Mesenchymal stem cell (in vitro differentiated cells and primary cell): ENCODE measurements at regions not wholly inside any gene's neighbourhood (a gene's known extent, or its start where the extent isn't known, plus 50 kb on each side); places are given as distances from the start of the nearest gene placed in this dataset.

Experiments
- DNase-seq: peaks from one replicate; pipeline ENCODE4 v3.0.0-alpha.2; 2013
- H2AFZ ChIP-seq: one replicate; pipeline ENCODE4 v1.6.1; 2013; ENCODE audit warnings: low read depth, mild to moderate bottlenecking, control low read depth, inconsistent platforms, low read length, moderate library complexity
- H2AK5ac ChIP-seq: 2 replicates; pipeline ENCODE4 v1.6.1; 2013; ENCODE audit warnings: low read length, moderate library complexity, mild to moderate bottlenecking, inconsistent platforms; ENCODE audit not compliant: severe bottlenecking
- H2BK120ac ChIP-seq: one replicate; pipeline ENCODE4 v1.6.1; 2013; ENCODE audit warnings: low read depth, mild to moderate bottlenecking, inconsistent platforms, low read length, moderate library complexity
- H2BK12ac ChIP-seq, 2 experiments: one replicate each; pipeline ENCODE4 v1.6.1; 2013; ENCODE audit warnings: inconsistent platforms in 2 of 2, low read length in 2 of 2, mild to moderate bottlenecking in 2 of 2, moderate library complexity in 2 of 2, control low read depth in 1 of 2
- H2BK15ac ChIP-seq: one replicate; pipeline ENCODE4 v1.6.1; 2013; ENCODE audit warnings: mild to moderate bottlenecking, low read depth, inconsistent platforms; ENCODE audit not compliant: poor library complexity, severe bottlenecking
- H2BK5ac ChIP-seq: 2 replicates; pipeline ENCODE4 v1.6.1; 2013; ENCODE audit warnings: low read depth, mild to moderate bottlenecking, low read length, control low read depth, inconsistent platforms; ENCODE audit not compliant: poor library complexity, severe bottlenecking
- H3K14ac ChIP-seq, 2 experiments: one replicate each; pipeline ENCODE4 v1.6.1; 2013; ENCODE audit warnings: inconsistent platforms in 2 of 2, low read length in 2 of 2, control low read depth in 1 of 2, mild to moderate bottlenecking in 1 of 2, moderate library complexity in 1 of 2
- H3K18ac ChIP-seq, 2 experiments: one replicate each; pipeline ENCODE4 v1.6.1; 2013; ENCODE audit warnings: inconsistent platforms in 2 of 2, low read length in 2 of 2, control low read depth in 1 of 2, low read depth in 1 of 2, mild to moderate bottlenecking in 1 of 2
- H3K23ac ChIP-seq, 2 experiments: one replicate each; pipeline ENCODE4 v1.6.1; 2013; ENCODE audit warnings: inconsistent platforms in 2 of 2, low read length in 2 of 2, mild to moderate bottlenecking in 2 of 2, moderate library complexity in 2 of 2, control low read depth in 1 of 2
- H3K27ac ChIP-seq: 2 replicates; pipeline ENCODE4 v1.5.1; 2013; ENCODE audit warnings: mild to moderate bottlenecking, moderate library complexity, low read length, control low read depth, inconsistent platforms; ENCODE audit not compliant: poor library complexity, severe bottlenecking
- H3K27me3 ChIP-seq, 2 experiments: 2 replicates each; pipeline versions ENCODE4 v1.6.1 to v1.7.0; 2013; ENCODE audit warnings: low read length in 2 of 2, mild to moderate bottlenecking in 2 of 2, moderate library complexity in 2 of 2, control low read depth in 1 of 2, inconsistent platforms in 1 of 2; ENCODE audit not compliant: control insufficient read depth in 1 of 2, insufficient read depth in 1 of 2
- H3K36me3 ChIP-seq, 2 experiments: 2 replicates each; pipeline versions ENCODE4 v1.6.1 to v1.7.0; 2013; ENCODE audit warnings: low read length in 2 of 2, control low read depth in 1 of 2, inconsistent platforms in 1 of 2, low read depth in 1 of 2, mild to moderate bottlenecking in 1 of 2; ENCODE audit not compliant: insufficient read depth in 2 of 2, control insufficient read depth in 1 of 2
- H3K4ac ChIP-seq, 2 experiments: one replicate each; pipeline ENCODE4 v1.6.1; 2013; ENCODE audit warnings: inconsistent platforms in 2 of 2, low read length in 2 of 2, mild to moderate bottlenecking in 2 of 2, moderate library complexity in 2 of 2, control low read depth in 1 of 2, low read depth in 1 of 2
- H3K4me1 ChIP-seq: 2 replicates; pipeline ENCODE4 v1.6.1; 2013; ENCODE audit warnings: low read depth, low read length, control low read depth; ENCODE audit not compliant: control insufficient read depth, insufficient read depth
- H3K4me2 ChIP-seq: 2 replicates; pipeline ENCODE4 v1.6.1; 2013; ENCODE audit warnings: low read length, mild to moderate bottlenecking, inconsistent platforms; ENCODE audit not compliant: poor library complexity, severe bottlenecking
- H3K4me3 ChIP-seq, 2 experiments: 2 replicates each; pipeline versions ENCODE4 v1.5.1 to v1.7.0; 2013; ENCODE audit warnings: low read length in 2 of 2, mild to moderate bottlenecking in 2 of 2, control low read depth in 1 of 2, low read depth in 1 of 2; ENCODE audit not compliant: insufficient read depth in 1 of 2
- H3K79me1 ChIP-seq: replicated peaks from 2 replicates; pipeline ENCODE4 v1.6.1; 2013; ENCODE audit warnings: mild to moderate bottlenecking, control low read depth, low read length, inconsistent platforms; ENCODE audit not compliant: poor library complexity, severe bottlenecking
- H3K9ac ChIP-seq: 2 replicates; pipeline ENCODE4 v1.7.0; 2013; ENCODE audit warnings: mild to moderate bottlenecking, low read length, moderate library complexity
- H3K9me3 ChIP-seq: 2 replicates; pipeline ENCODE4 v1.7.0; 2013; ENCODE audit warnings: mild to moderate bottlenecking, low read length; ENCODE audit not compliant: control insufficient read depth
- H4K8ac ChIP-seq: one replicate; pipeline ENCODE4 v1.6.1; 2013; ENCODE audit warnings: inconsistent platforms, mild to moderate bottlenecking, low read length, moderate library complexity
- H4K91ac ChIP-seq: one replicate; pipeline ENCODE4 v1.6.1; 2013; ENCODE audit warnings: mild to moderate bottlenecking, low read length, inconsistent platforms
- WGBS: methylation state at CpG from one replicate; pipeline ENCODE4 v1.1.7; 2013; ENCODE audit warnings: mixed read lengths; 5-methylcytosine and 5-hydroxymethylcytosine counted together

DNA sequence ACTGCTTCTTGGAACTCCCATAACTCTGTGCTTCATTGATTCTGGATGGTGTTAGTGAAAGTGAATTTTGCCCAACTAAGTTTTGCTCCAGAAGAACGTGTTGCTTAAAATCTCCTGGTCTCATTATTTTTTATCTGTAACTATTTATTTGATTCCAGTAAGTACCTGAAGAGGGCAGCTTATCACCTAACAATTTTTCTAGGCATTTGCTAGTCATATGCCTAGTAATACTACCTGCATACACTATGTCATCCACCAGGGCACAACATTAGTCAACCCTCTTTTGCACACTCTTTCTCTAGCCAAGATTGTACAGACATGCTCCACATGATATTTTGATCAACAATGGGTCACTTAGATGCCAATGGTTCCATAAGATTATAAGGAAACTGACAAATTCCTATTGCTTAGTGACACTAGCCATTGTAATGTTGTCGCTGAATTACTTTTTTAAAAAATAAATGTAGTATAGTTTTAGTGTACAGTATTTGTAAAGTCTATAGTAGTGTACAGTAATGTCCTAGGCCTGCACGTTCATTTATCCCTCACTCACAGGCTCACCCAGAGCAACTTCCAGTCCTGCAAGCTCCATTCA is 499.9 kb upstream of the AADAT start:
- H3K4me1 ChIP-seq, result no peaks in the 10 kb centered on the region
- no peak overlapping the region for H3K27ac ChIP-seq
- no peaks in the 10 kb centered on the region for H3K79me1 ChIP-seq
- no peak overlapping the region for H3K14ac ChIP-seq
- H3K18ac ChIP-seq, result no peak overlapping the region
- H3K4me2 ChIP-seq, result no peak overlapping the region
- no peaks in the 10 kb centered on the region for H3K27me3 ChIP-seq
- no peak overlapping the region for H2BK15ac ChIP-seq
- H4K91ac ChIP-seq, result no peak overlapping the region
- peaks cover 8% of the 10 kb centered on the region for H3K9me3 ChIP-seq
- no peak overlapping the region for H3K23ac ChIP-seq
- H2AFZ ChIP-seq, result no peak overlapping the region
- H3K36me3 ChIP-seq, result no peaks in the 10 kb centered on the region
- WGBS, result no CpG with 5 or more reads among the region's 3 CpGs
- H2BK5ac ChIP-seq, result no peak overlapping the region
- H3K4me3 ChIP-seq, result no peak overlapping the region
- no peak overlapping the region for H2BK120ac ChIP-seq
- peak; percentile 35 for DNase-seq
- no peak overlapping the region for H3K9ac ChIP-seq
- no peak overlapping the region for H4K8ac ChIP-seq
- H2AK5ac ChIP-seq, result no peak overlapping the region
- no peak overlapping the region for H3K4ac ChIP-seq
- H2BK12ac ChIP-seq, result no peak overlapping the region

DNA sequence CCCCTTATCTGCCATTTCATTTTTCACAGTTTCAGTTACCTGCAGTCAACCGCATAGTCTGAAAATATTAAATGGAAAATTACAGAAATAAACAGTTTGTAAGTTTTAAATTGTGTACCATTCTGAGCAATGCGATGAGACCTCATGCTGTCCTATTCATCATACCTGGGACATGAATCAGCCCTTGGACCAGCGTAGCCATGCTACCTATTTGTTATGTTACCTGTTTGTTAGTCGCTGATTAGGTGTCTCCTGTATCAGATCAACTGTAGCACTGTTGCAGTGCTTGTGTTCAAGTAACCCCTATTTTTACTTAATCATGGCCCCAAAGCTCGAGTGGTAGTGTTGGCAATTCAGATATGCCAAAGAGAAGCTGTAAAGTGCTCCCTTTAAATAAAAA is 492.2 kb upstream of the AADAT start:
- WGBS, result 93% methylated on average over 4 of the region's 5 CpGs
- no peak overlapping the region for H2BK120ac ChIP-seq

DNA sequence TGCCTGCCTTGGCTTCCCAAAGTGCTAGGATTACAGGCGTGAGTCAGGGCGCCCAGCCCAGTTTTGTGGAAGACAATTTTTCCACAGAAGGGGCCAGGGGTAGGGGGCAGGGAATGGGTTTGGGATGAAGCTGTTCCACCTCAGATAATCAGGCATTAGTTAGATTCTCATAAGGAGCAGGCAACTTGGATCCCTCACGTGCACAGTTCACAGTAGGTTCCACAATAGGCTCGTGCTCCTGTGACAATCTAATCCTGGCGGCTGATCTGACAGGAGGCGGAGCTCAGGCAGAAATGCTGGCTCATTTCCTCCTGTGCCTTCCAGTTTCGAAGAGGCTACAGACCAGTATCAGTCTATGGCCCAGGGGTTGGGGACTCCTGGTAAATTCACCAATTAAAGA is 491.6 kb upstream of the AADAT start:
- H3K4me3 ChIP-seq, result no peak overlapping the region
- H2AFZ ChIP-seq, result no peak overlapping the region
- no peak overlapping the region for H2BK5ac ChIP-seq
- no peaks in the 10 kb centered on the region for H3K27me3 ChIP-seq
- no peak overlapping the region for H3K27ac ChIP-seq
- no peaks in the 10 kb centered on the region for H3K79me1 ChIP-seq
- H4K8ac ChIP-seq, result no peak overlapping the region
- 69% methylated on average over 7 of the region's 7 CpGs for WGBS
- H2BK12ac ChIP-seq, result no peak overlapping the region
- H3K14ac ChIP-seq, result peak overlapping the region in 1 of 2 experiments; percentile 28
- no peak overlapping the region for H2BK15ac ChIP-seq
- H3K9ac ChIP-seq, result no peak overlapping the region
- H3K18ac ChIP-seq, result no peak overlapping the region
- no peaks in the 10 kb centered on the region for H3K36me3 ChIP-seq
- no peak overlapping the region for H4K91ac ChIP-seq
- H3K4me1 ChIP-seq, result no peaks in the 10 kb centered on the region
- no peak overlapping the region for H3K4me2 ChIP-seq
- no peak overlapping the region for H3K4ac ChIP-seq
- H3K23ac ChIP-seq, result no peak overlapping the region
- H2BK120ac ChIP-seq, result no peak overlapping the region
- no peak overlapping the region for H2AK5ac ChIP-seq
- peaks cover 25% of the 10 kb centered on the region for H3K9me3 ChIP-seq
- no peak for DNase-seq

More for the DNA sequence above, 492.2 kb upstream of the AADAT start:
- no peak overlapping the region for H3K4ac ChIP-seq
- no peak overlapping the region for H2BK12ac ChIP-seq
- H3K4me1 ChIP-seq, result no peaks in the 10 kb centered on the region
- H2BK5ac ChIP-seq, result no peak overlapping the region
- H3K9me3 ChIP-seq, result peaks cover 22% of the 10 kb centered on the region
- no peak overlapping the region for H3K4me3 ChIP-seq
- H3K27me3 ChIP-seq, result no peaks in the 10 kb centered on the region
- H2AK5ac ChIP-seq, result no peak overlapping the region
- H3K36me3 ChIP-seq, result no peaks in the 10 kb centered on the region
- H3K79me1 ChIP-seq, result no peaks in the 10 kb centered on the region
- no peak overlapping the region for H3K27ac ChIP-seq
- H3K18ac ChIP-seq, result no peak overlapping the region
- no peak overlapping the region for H3K4me2 ChIP-seq
- no peak overlapping the region for H3K9ac ChIP-seq
- H3K14ac ChIP-seq, result no peak overlapping the region
- H3K23ac ChIP-seq, result no peak overlapping the region
- H2BK15ac ChIP-seq, result no peak overlapping the region
- no peak overlapping the region for H4K91ac ChIP-seq
- no peak overlapping the region for H4K8ac ChIP-seq
- no peak overlapping the region for H2AFZ ChIP-seq
- no peak for DNase-seq

DNA sequence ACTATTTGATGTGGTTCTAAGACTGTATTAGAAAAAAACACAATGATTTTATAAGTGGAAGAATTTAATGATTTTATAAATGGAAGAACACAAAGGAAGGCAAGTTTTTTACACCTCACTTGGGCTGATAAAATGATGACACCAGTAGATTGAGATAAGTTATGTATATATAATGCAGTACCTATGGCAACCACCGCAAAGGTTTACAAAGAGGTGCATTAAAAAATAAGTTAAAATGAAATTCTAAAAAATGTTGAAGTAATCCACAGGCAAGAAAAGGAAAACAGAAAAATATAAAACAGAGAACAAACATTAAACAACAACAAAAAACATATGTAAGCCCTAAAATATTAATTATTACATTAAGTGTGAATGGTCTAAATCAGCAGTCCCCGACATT is 490.9 kb upstream of the AADAT start:
- Histone ChIP-seq H3K4ac (no peak overlapping the region), H2AFZ (no peak overlapping the region), H3K4me1 (no peaks in the 10 kb centered on the region), H3K23ac (no peak overlapping the region), H4K91ac (no peak overlapping the region), H2BK5ac (no peak overlapping the region), H2BK12ac (no peak overlapping the region), H3K9ac (no peak overlapping the region), H3K79me1 (no peaks in the 10 kb centered on the region), H3K18ac (no peak overlapping the region), H3K27me3 (no peaks in the 10 kb centered on the region), H2BK120ac (no peak overlapping the region), H4K8ac (no peak overlapping the region), H3K4me2 (no peak overlapping the region), H2AK5ac (no peak overlapping the region), H2BK15ac (no peak overlapping the region), H3K36me3 (no peaks in the 10 kb centered on the region), H3K4me3 (no peak overlapping the region), H3K9me3 (peaks cover 26% of the 10 kb centered on the region), H3K27ac (no peak overlapping the region), H3K14ac (no peak overlapping the region)
- DNase-seq, result no peak
- WGBS, result 100% methylated on average over 1 of the region's 2 CpGs
